ENCODE measurements at regions not wholly inside any gene's neighbourhood (a gene's known extent, or its start where the extent isn't known, plus 50 kb on each side); places are given as distances from the start of the nearest gene placed in this dataset.

DNA sequence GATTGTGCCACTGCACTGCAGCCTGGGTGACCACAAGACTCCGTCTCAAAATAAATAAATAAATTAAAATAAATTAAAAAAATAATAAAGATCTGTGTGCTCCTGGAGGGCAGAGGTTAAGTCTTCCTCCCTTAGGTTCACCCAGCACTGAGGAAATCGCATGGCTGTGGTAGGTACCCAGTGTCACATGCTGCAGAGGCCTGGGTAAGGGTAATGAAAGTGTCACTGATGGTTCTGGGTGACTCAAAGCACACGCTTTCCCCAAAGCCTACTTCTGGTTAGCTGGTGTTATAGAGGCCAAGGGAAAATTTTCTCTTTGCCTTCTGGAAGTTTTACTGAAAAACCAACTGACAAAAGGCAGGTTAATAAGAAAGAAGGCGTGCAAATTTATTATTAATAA lies 88.8 kb upstream of the ITGB1 start:
- TF ChIP-seq CTCF (IDR thresholded peaks at IDR 0.05; ENCODE audit: low read depth, low read length, missing control alignments): no peak
- no peak overlapping the region for H3K4me3 ChIP-seq (ENCODE audit: low read depth, low read length)
- in situ Hi-C loops (cut with HindIII; ENCODE audit: low sequenced_read_pairs): no loop called here
- no peak for DNase-seq (ENCODE audit: low read depth)

GRCh38 chr10:33045421-33045820 lies 87.4 kb upstream of the ITGB1 start:
- no peak for DNase-seq (ENCODE audit: low read depth)
- no peak for TF ChIP-seq CTCF (IDR thresholded peaks at IDR 0.05; ENCODE audit: low read depth, low read length, missing control alignments)
- in situ Hi-C loops (cut with HindIII; ENCODE audit: low sequenced_read_pairs): no loop called here
- H3K4me3 ChIP-seq (ENCODE audit: low read depth, low read length): no peak overlapping the region

GRCh38 chr10:33042565-33042964 lies 84.5 kb upstream of the ITGB1 start:
- no peak for DNase-seq (ENCODE audit: low read depth)
- in situ Hi-C loops (cut with HindIII; ENCODE audit: low sequenced_read_pairs): no loop called here
- no peak for TF ChIP-seq CTCF (IDR thresholded peaks at IDR 0.05; ENCODE audit: low read depth, low read length, missing control alignments)
- no peak overlapping the region for H3K4me3 ChIP-seq (ENCODE audit: low read depth, low read length)

GRCh38 chr10:33041783-33042437 lies 83.9 kb upstream of the ITGB1 start:
- no peak for TF ChIP-seq CTCF (IDR thresholded peaks at IDR 0.05; ENCODE audit: low read depth, low read length, missing control alignments)
- no peak for DNase-seq (ENCODE audit: low read depth)
- in situ Hi-C loops (cut with HindIII; ENCODE audit: low sequenced_read_pairs): no loop called here
- no peak overlapping the region for H3K4me3 ChIP-seq (ENCODE audit: low read depth, low read length)

GRCh38 chr10:33040436-33040835 lies 82.4 kb upstream of the ITGB1 start:
- H3K4me3 ChIP-seq (ENCODE audit: low read depth, low read length): no peak overlapping the region
- in situ Hi-C loops (cut with HindIII; ENCODE audit: low sequenced_read_pairs): no loop called here
- no peak for DNase-seq (ENCODE audit: low read depth)
- TF ChIP-seq CTCF (IDR thresholded peaks at IDR 0.05; ENCODE audit: low read depth, low read length, missing control alignments): no peak

DNA sequence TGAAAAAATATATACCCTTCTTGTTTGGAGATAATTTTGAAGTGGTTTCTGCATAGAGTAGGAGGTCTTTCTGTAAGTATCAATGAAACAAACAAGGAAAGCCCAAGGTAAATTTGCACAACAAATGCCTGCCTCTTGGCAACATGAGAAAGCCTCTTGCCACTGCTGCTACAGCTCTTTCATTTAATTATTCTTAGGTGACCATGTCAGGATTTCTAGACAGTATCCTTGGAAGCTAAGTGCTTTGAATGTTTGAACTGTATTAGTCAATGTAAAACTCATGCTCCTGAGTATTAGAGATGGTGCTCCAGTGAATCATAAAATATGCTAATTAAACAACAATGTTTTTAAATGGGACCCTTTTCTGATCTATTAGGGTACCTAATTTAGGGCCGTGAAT lies 81.2 kb upstream of the ITGB1 start:
- in situ Hi-C loops (cut with HindIII; ENCODE audit: low sequenced_read_pairs): no loop called here
- TF ChIP-seq CTCF (IDR thresholded peaks at IDR 0.05; ENCODE audit: low read depth, low read length, missing control alignments): no peak
- H3K4me3 ChIP-seq (ENCODE audit: low read depth, low read length): no peak overlapping the region
- DNase-seq (ENCODE audit: low read depth): no peak
